Middle frontal gyrus (tissue), 1 donor: ENCODE measurements at regions not wholly inside any gene's neighbourhood (a gene's known extent, or its start where the extent isn't known, plus 50 kb on each side); places are given as distances from the start of the nearest gene placed in this dataset.
"Not testable (repeated sequence)": the region's sequence is repeated elsewhere in the genome, so short reads cannot be mapped to it uniquely, and the experiment has no call there.

ENCODE experiments used
- DNase-seq: peaks from one replicate; pipeline ENCODE4 v3.0.0-alpha.2; 2015; ENCODE audit warnings: low spot score; ENCODE audit errors: extremely low spot score

DNA sequence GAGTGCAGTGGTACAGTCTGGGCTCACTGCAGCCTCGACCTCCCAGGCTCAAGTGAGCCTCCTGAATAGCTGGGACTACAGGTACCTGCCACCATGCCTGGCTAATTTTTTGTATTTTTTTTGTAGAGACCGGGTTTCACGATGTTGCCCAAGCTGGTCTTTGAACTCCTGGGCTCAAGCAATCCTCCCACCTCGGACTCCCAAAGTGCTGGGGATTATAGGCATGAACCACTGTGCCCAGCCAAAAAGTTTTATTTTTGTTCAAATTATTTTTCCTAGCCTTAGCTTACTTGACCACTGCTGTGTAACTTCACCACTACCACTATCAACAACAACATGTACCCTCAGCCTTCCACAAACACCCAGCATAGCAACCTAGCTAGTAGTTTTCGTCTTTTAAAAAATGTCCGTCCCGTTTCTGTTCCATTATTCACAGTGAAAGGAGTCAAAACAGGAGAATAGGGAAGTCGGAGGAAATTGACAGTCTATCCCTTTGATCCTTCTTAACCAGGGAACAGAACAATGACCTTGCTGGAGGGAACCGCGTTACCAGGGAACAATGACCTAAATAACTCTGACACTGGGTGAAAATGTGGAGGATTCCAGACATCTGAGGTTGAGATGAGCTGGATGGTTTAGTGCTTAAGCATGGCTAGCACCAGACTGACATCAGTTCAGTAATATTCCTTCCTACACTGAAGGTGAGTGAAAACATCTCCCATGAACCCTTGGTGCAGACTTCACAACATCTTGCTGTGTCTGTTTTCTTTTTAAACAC, 69.2 kb upstream of the ARL4C start:
- no peak for DNase-seq

- no peak for DNase-seq
These were observed 68.3 kb upstream of the ARL4C start for GRCh38 chr2:234565201-234565600.

- DNase-seq: no peak
These were observed 67.8 kb upstream of the ARL4C start for GRCh38 chr2:234564699-234565098.

DNA sequence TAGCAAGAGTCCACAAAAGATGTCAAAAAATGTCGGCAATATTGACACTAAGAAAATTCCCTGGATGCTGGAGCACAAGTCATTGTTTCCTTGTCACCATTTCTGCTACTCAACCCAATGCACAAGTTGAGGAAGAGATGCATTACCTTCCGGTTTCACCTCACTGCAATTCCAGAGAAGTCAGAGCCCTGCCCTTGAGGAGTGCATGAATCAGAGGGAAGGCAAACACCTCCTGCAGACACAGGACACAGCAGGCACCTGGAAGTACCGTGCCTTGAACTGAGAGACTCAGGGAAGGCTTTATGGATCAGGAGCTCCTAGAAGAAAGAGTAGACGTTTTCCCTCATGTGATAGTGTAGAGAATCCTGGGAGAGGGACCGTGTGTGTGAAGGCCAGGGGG, 62.7 kb upstream of the ARL4C start:
- no peak for DNase-seq

DNA sequence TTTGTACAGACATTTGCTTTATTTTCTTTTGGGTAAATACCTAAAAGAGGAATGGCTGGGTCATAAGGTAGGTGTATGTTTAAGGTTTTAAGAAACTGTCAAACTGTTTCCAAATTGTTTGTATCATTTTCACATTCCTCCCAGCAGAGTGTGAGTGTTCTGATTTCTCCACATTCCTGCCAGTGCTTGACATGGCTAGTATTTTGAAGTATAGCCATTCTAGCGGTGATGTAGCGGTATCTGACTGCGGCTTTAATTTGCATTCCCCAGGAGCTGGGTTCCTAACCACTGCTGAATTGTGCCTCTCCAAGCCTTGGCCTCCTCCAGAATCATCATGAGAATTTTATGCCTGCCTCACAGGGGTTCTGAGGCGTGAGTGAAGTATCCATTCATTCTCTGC, 61.8 kb upstream of the ARL4C start:
- no peak for DNase-seq

DNA sequence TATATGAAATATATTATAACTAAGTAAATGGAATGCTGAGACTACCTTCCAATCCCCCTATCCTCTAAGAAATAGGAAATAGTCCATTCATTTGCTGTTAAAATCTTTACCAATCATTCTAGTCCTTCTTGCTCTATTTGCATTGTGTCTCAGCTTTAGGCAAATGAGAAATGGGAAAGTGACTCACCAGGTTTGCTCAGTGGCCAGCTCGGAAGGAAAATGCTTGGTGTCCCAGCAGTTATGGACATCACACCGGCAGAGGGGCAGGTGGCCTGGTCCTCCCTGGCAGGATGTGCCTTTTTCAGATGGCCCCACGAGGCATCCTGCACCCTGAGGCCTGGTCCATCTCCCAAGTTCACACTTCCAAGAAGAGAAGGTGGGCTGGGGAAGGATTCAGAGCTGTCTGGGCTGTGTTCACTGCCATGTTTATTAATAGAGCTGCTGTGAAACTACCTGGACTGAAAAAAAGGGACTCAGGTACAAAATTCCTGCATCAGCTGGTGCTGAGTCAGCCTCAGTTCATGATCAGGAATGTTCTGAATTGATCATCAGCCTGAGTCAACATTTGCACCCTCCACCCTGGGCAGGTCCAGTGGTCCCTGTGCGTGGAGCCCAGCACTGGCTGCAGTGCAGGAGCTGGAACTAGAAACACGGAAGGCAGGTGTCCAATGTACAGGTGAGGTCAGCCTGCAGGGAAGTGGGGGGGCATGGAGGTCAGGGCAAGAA, 60.1 kb upstream of the ARL4C start:
- DNase-seq: no peak

DNA sequence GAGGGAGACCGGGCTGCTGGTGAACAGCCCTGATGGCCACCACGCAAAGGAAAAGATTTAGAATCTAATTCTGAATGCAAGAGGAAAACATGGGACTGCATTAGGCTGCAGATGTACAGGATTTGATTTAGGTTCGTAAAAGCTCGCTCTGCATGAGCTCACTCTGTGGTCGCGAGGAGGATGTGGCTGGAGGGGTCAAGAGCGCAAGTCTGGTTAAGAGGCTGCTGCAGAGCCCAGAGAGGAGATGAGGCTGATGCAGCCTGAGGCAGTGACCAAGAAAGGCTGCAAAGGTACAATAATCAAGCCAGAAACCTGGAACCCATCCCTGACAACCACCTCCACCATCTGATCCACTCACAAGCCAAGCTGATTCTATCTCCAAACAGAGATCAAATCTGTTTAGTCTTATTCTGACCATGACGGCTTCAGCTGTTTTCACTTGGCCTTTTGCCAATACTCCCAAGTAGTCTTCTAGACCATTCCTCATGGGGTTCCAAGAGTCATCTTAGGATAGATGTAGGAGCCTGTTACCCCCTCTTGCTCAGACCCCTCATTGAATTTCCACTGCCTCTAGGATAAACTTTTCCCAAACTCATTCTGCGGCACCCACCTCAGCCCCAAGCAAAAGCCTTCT, 58.9 kb upstream of the ARL4C start:
- DNase-seq: no peak

- DNase-seq: no peak
These were observed 58.3 kb upstream of the ARL4C start for GRCh38 chr2:234555161-234555560.

DNA sequence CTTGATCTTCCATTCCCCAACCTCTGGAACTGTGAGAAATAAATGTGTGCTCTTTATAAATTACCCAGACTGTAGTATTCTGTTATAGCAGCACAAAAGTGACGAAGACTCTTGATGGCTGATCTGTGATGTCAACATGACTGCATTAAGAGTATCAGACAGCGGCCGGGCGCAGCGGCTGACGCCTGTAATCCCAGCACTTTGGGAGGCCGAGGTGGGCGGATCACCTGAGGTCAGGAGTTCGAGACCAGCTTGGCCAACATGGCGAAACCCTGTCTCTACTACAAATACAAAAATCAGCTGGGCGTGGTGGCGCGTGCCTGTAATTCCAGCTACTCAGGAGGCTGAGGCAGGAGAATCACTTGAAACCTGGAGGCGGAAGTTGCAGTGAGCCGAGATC, 56.3 kb upstream of the ARL4C start:
- not testable (repeated sequence) for DNase-seq

- DNase-seq: peak; percentile 54
These were observed 53.7 kb upstream of the ARL4C start for GRCh38 chr2:234550511-234551107.

DNA sequence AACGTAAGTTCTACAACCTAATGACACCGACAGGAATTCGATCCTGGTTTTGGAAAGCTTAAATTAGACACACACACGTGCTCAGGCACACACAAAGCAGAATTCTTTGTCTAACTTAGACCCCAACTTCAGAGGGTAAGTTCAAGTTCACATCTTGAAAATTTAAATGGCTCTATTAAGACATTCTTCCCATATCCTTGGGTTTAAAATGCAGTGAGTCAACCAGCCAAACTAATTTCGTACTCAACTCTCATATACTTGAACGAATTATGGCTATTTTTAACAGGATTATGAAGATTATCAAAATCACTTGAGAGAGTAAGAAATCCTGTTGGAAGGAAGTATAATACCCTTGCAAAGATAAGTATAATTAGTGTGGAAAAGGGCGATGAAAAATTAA, 53.2 kb upstream of the ARL4C start:
- no peak for DNase-seq

GRCh38 chr2:234548695-234549420, 52.0 kb upstream of the ARL4C start:
- DNase-seq: no peak

GRCh38 chr2:234546770-234547169, 49.9 kb upstream of the ARL4C start:
- DNase-seq: no peak
